C4-2B (cell line): ENCODE measurements at regions not wholly inside any gene's neighbourhood (a gene's known extent, or its start where the extent isn't known, plus 50 kb on each side); places are given as distances from the start of the nearest gene placed in this dataset.

Source experiments
- H3K27ac ChIP-seq: fragments of 450-650 bp; 2 replicates; pipeline ENCODE4 v1.5.1; 2017
- CTCF ChIP-seq: fragments of 450-650 bp; conservative IDR thresholded peaks from 2 replicates; pipeline ENCODE4 v1.5.1; 2017; ENCODE audit warnings: mild to moderate bottlenecking
- ZFX ChIP-seq: fragments of 450-650 bp; IDR thresholded peaks from 2 replicates; pipeline ENCODE4 v1.6.1; 2017

GRCh38 chr15:95860406-95860805 lies 470.1 kb upstream of the NR2F2 start:
- TF ChIP-seq CTCF = no peak
- no peak for TF ChIP-seq ZFX
- H3K27ac ChIP-seq = no peak overlapping the region

- TF ChIP-seq ZFX (no peak), CTCF (no peak)
- H3K27ac ChIP-seq = no peak overlapping the region
Measured at GRCh38 chr15:95864467-95864886, 466.0 kb upstream of the NR2F2 start.

- TF ChIP-seq CTCF = no peak
- TF ChIP-seq ZFX = no peak
- H3K27ac ChIP-seq = no peak overlapping the region
Measured at GRCh38 chr15:95865330-95865739, 465.2 kb upstream of the NR2F2 start.

- H3K27ac ChIP-seq = no peak overlapping the region
- no peak for TF ChIP-seq ZFX
- TF ChIP-seq CTCF = no peak
Measured at GRCh38 chr15:95866711-95867440, 463.6 kb upstream of the NR2F2 start.

- no peak overlapping the region for H3K27ac ChIP-seq
- no peak for TF ChIP-seq CTCF
- no peak for TF ChIP-seq ZFX
Measured at GRCh38 chr15:95868450-95868849, 462.1 kb upstream of the NR2F2 start.

- no peak overlapping the region for H3K27ac ChIP-seq
- TF ChIP-seq ZFX = no peak
- TF ChIP-seq CTCF = no peak
Measured at GRCh38 chr15:95868970-95869369, 461.5 kb upstream of the NR2F2 start.

- H3K27ac ChIP-seq = no peak overlapping the region
- TF ChIP-seq ZFX (no peak), CTCF (no peak)
Measured at GRCh38 chr15:95869920-95870319, 460.6 kb upstream of the NR2F2 start.
